DMS 273 (cell line): ENCODE measurements at regions not wholly inside any gene's neighbourhood (a gene's known extent, or its start where the extent isn't known, plus 50 kb on each side); places are given as distances from the start of the nearest gene placed in this dataset.

Experiments used
- DNase-seq: peaks from one replicate; lab custom pipeline; 2025; ENCODE audit not compliant: unreplicated experiment; lab: John Stamatoyannopoulos, UW

GRCh38 chr17:62119373-62119772 is 54.3 kb upstream of the MED13 start:
- no peak for DNase-seq
